Effector memory CD8-positive, alpha-beta T cell (primary cell): ENCODE measurements at regions not wholly inside any gene's neighbourhood (a gene's known extent, or its start where the extent isn't known, plus 50 kb on each side); places are given as distances from the start of the nearest gene placed in this dataset.

Source experiments
- ATAC-seq: fragments of 150-1000 bp; cut with Tn5 transposase; replicated peaks from 2 replicates; pipeline ENCODE4 v1.10.0; 2021; ENCODE audit warnings: mild to moderate bottlenecking, moderate library complexity
- DNase-seq, 3 experiments: peaks; one replicate each; pipeline ENCODE4 v3.0.0; 2021
- H3K27ac Mint-ChIP-seq, 2 donors: one replicate each; pipeline ENCODE4 v1.8.0; 2022; ENCODE audit warnings: mild to moderate bottlenecking in 2 of 2, mixed read lengths in 2 of 2, moderate library complexity in 2 of 2
- H3K27me3 Mint-ChIP-seq, 2 donors: one replicate each; pipeline ENCODE4 v1.8.0; 2022; ENCODE audit warnings: mixed read lengths in 2 of 2
- H3K36me3 Mint-ChIP-seq: one replicate; pipeline ENCODE4 v1.8.0; 2022; ENCODE audit warnings: mild to moderate bottlenecking, moderate library complexity, mixed read lengths; ENCODE audit not compliant: insufficient read depth
- H3K4me1 Mint-ChIP-seq, 2 donors: one replicate each; pipeline ENCODE4 v1.8.0; 2022; ENCODE audit warnings: low read depth in 2 of 2, mixed read lengths in 2 of 2
- H3K4me3 Mint-ChIP-seq, 2 donors: one replicate each; pipeline ENCODE4 v1.8.0; 2022; ENCODE audit warnings: mild to moderate bottlenecking in 2 of 2, mixed read lengths in 2 of 2, moderate library complexity in 2 of 2
- H3K9me3 Mint-ChIP-seq, 2 donors: one replicate each; pipeline ENCODE4 v1.8.0; 2022; ENCODE audit warnings: mixed read lengths in 2 of 2

GRCh38 chr9:78383130-78383529 is 86.2 kb downstream of the PSAT1 start:
- no peaks in the 10 kb centered on the region for H3K9me3 Mint-ChIP-seq
- no peak overlapping the region for H3K4me3 Mint-ChIP-seq
- H3K4me1 Mint-ChIP-seq = no peaks in the 10 kb centered on the region
- ATAC-seq (no peak), DNase-seq (no peak)
- H3K27ac Mint-ChIP-seq = no peak overlapping the region
- no peaks in the 10 kb centered on the region for H3K36me3 Mint-ChIP-seq
- peaks cover 23 to 31% of the 10 kb centered on the region in 2 donors for H3K27me3 Mint-ChIP-seq

GRCh38 chr9:78386348-78386747 is 89.4 kb downstream of the PSAT1 start:
- DNase-seq (no peak), ATAC-seq (no peak)
- no peak overlapping the region for H3K27ac Mint-ChIP-seq
- peaks cover 14 to 36% of the 10 kb centered on the region in 2 donors for H3K27me3 Mint-ChIP-seq
- no peaks in the 10 kb centered on the region for H3K9me3 Mint-ChIP-seq
- H3K4me1 Mint-ChIP-seq = no peaks in the 10 kb centered on the region
- no peaks in the 10 kb centered on the region for H3K36me3 Mint-ChIP-seq
- no peak overlapping the region for H3K4me3 Mint-ChIP-seq

DNA sequence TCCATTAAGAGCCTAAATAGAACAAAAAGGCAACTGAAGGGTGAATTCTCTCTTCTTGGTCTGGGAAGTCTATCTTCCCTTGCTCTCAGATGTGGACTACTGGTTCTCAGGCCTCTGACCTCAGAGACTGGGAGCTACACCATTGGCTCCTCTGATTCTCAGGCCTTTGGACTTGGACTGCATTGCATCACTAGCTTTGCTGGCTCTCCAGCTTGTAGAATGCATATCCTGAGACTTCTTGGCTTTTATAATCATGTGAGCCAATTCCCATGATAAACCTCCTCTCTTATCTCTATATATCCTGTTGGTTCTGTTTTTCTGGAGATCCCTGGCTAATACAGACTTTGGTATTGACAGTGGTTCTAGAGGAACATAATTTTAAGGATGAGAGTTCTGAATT is 89.8 kb downstream of the PSAT1 start:
- ATAC-seq = no peak
- Mint-ChIP-seq H3K4me3 (no peak overlapping the region), H3K27ac (no peak overlapping the region), H3K27me3 (peaks cover 13 to 36% of the 10 kb centered on the region in 2 donors), H3K36me3 (no peaks in the 10 kb centered on the region), H3K9me3 (no peaks in the 10 kb centered on the region), H3K4me1 (no peaks in the 10 kb centered on the region)
- no peak for DNase-seq

GRCh38 chr9:78393340-78393739 is 96.4 kb downstream of the PSAT1 start:
- ATAC-seq = no peak
- no peaks in the 10 kb centered on the region for H3K36me3 Mint-ChIP-seq
- H3K27me3 Mint-ChIP-seq = peaks cover 8 to 13% of the 10 kb centered on the region in 2 donors
- DNase-seq = no peak
- H3K4me1 Mint-ChIP-seq = no peaks in the 10 kb centered on the region
- H3K4me3 Mint-ChIP-seq = no peak overlapping the region
- H3K9me3 Mint-ChIP-seq = no peaks in the 10 kb centered on the region
- no peak overlapping the region for H3K27ac Mint-ChIP-seq

- H3K27ac Mint-ChIP-seq = no peak overlapping the region
- ATAC-seq (no peak), DNase-seq (no peak)
- no peaks in the 10 kb centered on the region for H3K36me3 Mint-ChIP-seq
- no peaks in the 10 kb centered on the region for H3K4me1 Mint-ChIP-seq
- H3K27me3 Mint-ChIP-seq = peaks cover 2 to 7% of the 10 kb centered on the region in 2 donors
- H3K9me3 Mint-ChIP-seq = no peaks in the 10 kb centered on the region
- H3K4me3 Mint-ChIP-seq = no peak overlapping the region
These were observed 97.0 kb downstream of the PSAT1 start for GRCh38 chr9:78393932-78394331.

DNA sequence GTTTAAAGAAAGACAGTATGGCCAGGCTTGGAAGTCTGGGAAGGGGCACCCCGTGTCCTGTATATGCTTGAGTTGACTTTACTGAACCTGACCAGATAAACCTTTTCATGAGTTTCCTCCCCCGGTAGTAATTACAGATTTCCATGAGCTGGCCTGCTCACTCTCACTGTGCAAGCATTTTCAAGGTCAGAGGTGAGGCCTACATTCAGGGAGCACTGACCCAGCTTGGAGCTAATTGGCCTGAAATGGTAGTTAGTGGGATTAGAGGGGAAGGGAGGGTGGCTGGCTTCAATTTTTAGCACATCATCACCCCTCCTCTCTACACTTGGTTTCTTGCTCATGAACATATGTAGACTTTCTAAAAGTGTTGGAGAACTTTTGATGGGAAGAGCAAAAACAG is 99.2 kb downstream of the PSAT1 start:
- no peaks in the 10 kb centered on the region for H3K27me3 Mint-ChIP-seq
- no peaks in the 10 kb centered on the region for H3K4me1 Mint-ChIP-seq
- H3K9me3 Mint-ChIP-seq = no peaks in the 10 kb centered on the region
- no peak overlapping the region for H3K4me3 Mint-ChIP-seq
- no peak overlapping the region for H3K27ac Mint-ChIP-seq
- DNase-seq = no peak
- H3K36me3 Mint-ChIP-seq = no peaks in the 10 kb centered on the region
- ATAC-seq = no peak

GRCh38 chr9:78397045-78397444 is 100.1 kb downstream of the PSAT1 start:
- Mint-ChIP-seq H3K36me3 (no peaks in the 10 kb centered on the region), H3K27ac (no peak overlapping the region), H3K4me1 (no peaks in the 10 kb centered on the region), H3K9me3 (no peaks in the 10 kb centered on the region), H3K27me3 (no peaks in the 10 kb centered on the region), H3K4me3 (no peak overlapping the region)
- DNase-seq (no peak), ATAC-seq (no peak)

DNA sequence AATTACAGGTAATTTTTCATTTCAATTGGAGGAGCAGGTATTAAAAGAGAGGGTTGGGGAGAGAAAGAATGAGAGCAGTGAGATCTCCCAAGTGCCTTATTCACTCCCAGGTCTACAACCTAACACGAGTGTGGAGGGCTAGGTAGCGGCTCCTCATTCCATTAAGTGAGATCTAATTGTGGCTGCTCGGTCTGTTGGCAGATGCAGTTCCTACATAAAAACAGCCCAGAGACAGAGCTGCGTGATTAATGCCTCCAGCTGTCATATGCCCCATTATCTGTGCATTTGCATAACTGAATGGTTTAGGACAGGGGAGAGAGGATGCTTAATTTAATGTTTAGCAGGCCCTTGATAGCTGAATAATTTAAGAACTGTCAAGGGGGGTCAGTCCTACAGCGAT is 100.5 kb downstream of the PSAT1 start:
- no peak for DNase-seq
- ATAC-seq = no peak
- Mint-ChIP-seq H3K9me3 (no peaks in the 10 kb centered on the region), H3K4me1 (no peaks in the 10 kb centered on the region), H3K36me3 (no peaks in the 10 kb centered on the region), H3K4me3 (no peak overlapping the region), H3K27ac (no peak overlapping the region), H3K27me3 (no peaks in the 10 kb centered on the region)

- Mint-ChIP-seq H3K4me1 (no peaks in the 10 kb centered on the region), H3K4me3 (no peak overlapping the region), H3K27me3 (no peaks in the 10 kb centered on the region), H3K36me3 (no peaks in the 10 kb centered on the region), H3K27ac (no peak overlapping the region), H3K9me3 (no peaks in the 10 kb centered on the region)
- DNase-seq (no peak), ATAC-seq (no peak)
These were observed 102.2 kb downstream of the PSAT1 start for GRCh38 chr9:78399153-78399552.

DNA sequence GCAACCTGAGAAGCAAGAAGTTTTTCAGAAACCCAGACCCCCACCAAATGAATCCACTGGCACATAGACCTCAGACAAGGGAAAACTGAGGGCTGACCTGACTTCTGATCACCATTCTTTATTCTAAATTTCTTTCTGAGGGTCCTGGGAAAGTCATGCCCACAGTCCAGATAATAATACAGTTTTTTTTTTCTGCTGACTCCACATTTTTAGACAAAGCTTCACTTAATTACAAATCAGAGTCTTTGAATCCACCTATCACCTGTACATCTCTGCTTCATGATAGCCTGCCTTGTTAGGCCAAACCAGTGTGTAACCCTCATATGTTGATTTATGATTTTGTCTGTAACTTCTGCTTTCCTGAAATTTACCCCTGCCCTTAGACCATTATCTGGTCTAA is 103.6 kb downstream of the PSAT1 start:
- Mint-ChIP-seq H3K36me3 (no peaks in the 10 kb centered on the region), H3K27me3 (peaks cover 0 to 8% of the 10 kb centered on the region in 2 donors), H3K9me3 (no peaks in the 10 kb centered on the region), H3K4me1 (no peaks in the 10 kb centered on the region), H3K4me3 (no peak overlapping the region), H3K27ac (no peak overlapping the region)
- ATAC-seq (no peak), DNase-seq (no peak)

DNA sequence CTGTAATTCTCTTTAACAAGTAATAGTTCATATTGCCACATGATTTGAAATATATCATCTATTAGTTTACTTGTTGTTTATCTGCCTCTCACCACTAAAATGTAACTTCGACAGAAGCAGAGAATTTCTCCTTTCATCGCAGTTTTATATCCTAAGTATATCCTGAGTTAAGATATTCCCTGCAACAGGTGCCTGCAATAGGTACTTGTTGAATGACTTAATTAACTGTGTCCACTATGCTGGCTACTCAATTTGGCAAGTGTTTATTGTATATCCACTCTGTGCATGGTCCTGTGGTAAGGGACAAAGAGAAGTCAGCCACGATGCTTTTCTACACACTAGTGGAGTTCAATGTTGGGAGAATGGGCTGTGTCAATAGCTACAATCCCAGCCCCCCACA is 108.5 kb downstream of the PSAT1 start:
- H3K27me3 Mint-ChIP-seq = peaks cover 6 to 33% of the 10 kb centered on the region in 2 donors
- H3K27ac Mint-ChIP-seq = no peak overlapping the region
- H3K9me3 Mint-ChIP-seq = no peaks in the 10 kb centered on the region
- no peaks in the 10 kb centered on the region for H3K4me1 Mint-ChIP-seq
- ATAC-seq (no peak), DNase-seq (no peak)
- no peak overlapping the region for H3K4me3 Mint-ChIP-seq
- no peaks in the 10 kb centered on the region for H3K36me3 Mint-ChIP-seq

GRCh38 chr9:78406146-78406545 is 109.2 kb downstream of the PSAT1 start:
- Mint-ChIP-seq H3K36me3 (no peaks in the 10 kb centered on the region), H3K4me1 (no peaks in the 10 kb centered on the region), H3K4me3 (no peak overlapping the region), H3K9me3 (no peaks in the 10 kb centered on the region), H3K27ac (no peak overlapping the region), H3K27me3 (peaks cover 6 to 33% of the 10 kb centered on the region in 2 donors)
- ATAC-seq = no peak
- DNase-seq = no peak

- no peak overlapping the region for H3K4me3 Mint-ChIP-seq
- H3K4me1 Mint-ChIP-seq = no peaks in the 10 kb centered on the region
- ATAC-seq (no peak), DNase-seq (no peak)
- H3K9me3 Mint-ChIP-seq = no peaks in the 10 kb centered on the region
- H3K36me3 Mint-ChIP-seq = no peaks in the 10 kb centered on the region
- peaks cover 6 to 33% of the 10 kb centered on the region in 2 donors for H3K27me3 Mint-ChIP-seq
- H3K27ac Mint-ChIP-seq = no peak overlapping the region
These were observed 110.0 kb downstream of the PSAT1 start for GRCh38 chr9:78406933-78407332.

- no peaks in the 10 kb centered on the region for H3K4me1 Mint-ChIP-seq
- ATAC-seq = no peak
These were observed 110.8 kb downstream of the PSAT1 start for GRCh38 chr9:78407636-78408312.

DNA sequence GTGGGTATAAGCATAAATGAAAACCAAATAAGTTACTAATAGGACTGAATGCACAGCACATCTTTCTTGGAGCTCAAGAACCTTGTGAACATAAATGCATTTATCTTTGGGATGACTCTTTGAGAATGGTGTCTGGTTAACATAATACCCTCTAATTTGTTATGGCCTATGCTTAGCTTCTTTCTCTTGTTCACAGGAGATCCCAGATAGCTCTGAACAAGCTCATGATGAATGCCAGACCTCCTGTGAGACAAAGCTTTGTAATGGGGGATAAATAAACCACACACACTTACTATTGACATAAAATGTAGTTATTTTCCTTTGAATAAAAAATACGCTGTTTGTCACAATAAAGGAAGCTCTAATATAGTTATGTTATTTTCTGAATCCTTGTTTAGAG is 111.5 kb downstream of the PSAT1 start:
- Mint-ChIP-seq H3K27me3 (peaks cover 6 to 33% of the 10 kb centered on the region in 2 donors), H3K4me1 (no peaks in the 10 kb centered on the region), H3K4me3 (no peak overlapping the region), H3K36me3 (no peaks in the 10 kb centered on the region), H3K27ac (no peak overlapping the region), H3K9me3 (no peaks in the 10 kb centered on the region)
- DNase-seq (no peak), ATAC-seq (no peak)

More at GRCh38 chr9:78407636-78408312, 110.8 kb downstream of the PSAT1 start:
- no peak for DNase-seq
- Mint-ChIP-seq H3K27me3 (peaks cover 6 to 33% of the 10 kb centered on the region in 2 donors), H3K9me3 (no peaks in the 10 kb centered on the region), H3K27ac (no peak overlapping the region), H3K36me3 (no peaks in the 10 kb centered on the region), H3K4me3 (no peak overlapping the region)
